Progenitor cell of endocrine pancreas (in vitro differentiated cells): ENCODE measurements at regions not wholly inside any gene's neighbourhood (a gene's known extent, or its start where the extent isn't known, plus 50 kb on each side); places are given as distances from the start of the nearest gene placed in this dataset.
"Not testable (repeated sequence)": the region's sequence is repeated elsewhere in the genome, so short reads cannot be mapped to it uniquely, and the experiment has no call there.

ENCODE experiments used
- DNase-seq: peaks from one replicate; pipeline ENCODE4 v3.0.0; 2021; ENCODE audit warnings: low spot score; ENCODE audit not compliant: unreplicated experiment
- H3K27ac Mint-ChIP-seq: 2 replicates; pipeline ENCODE4 v1.8.0; 2021; ENCODE audit warnings: mild to moderate bottlenecking, moderate library complexity, mixed read lengths
- H3K27me3 Mint-ChIP-seq: 2 replicates; pipeline ENCODE4 v1.8.0; 2021; ENCODE audit warnings: mixed read lengths
- H3K36me3 Mint-ChIP-seq: 2 replicates; pipeline ENCODE4 v1.8.0; 2022; ENCODE audit warnings: mixed read lengths; ENCODE audit not compliant: insufficient read depth
- H3K4me1 Mint-ChIP-seq: 2 replicates; pipeline ENCODE4 v1.8.0; 2021; ENCODE audit warnings: low read depth, mixed read lengths
- H3K4me3 Mint-ChIP-seq: 2 replicates; pipeline ENCODE4 v1.8.0; 2021; ENCODE audit warnings: low read depth, mild to moderate bottlenecking, moderate library complexity, mixed read lengths
- H3K9me3 Mint-ChIP-seq: 2 replicates; pipeline ENCODE4 v1.8.0; 2021; ENCODE audit warnings: low read depth, mixed read lengths
- CTCF ChIP-seq: fragments of 200-600 bp; sonication (generic); IDR thresholded peaks from one replicate; pipeline ENCODE4 v1.5.0; 2021; ENCODE audit warnings: antibody characterized with exemption, mild to moderate bottlenecking; ENCODE audit not compliant: unreplicated experiment

- not testable (repeated sequence) for H3K4me1 Mint-ChIP-seq, H3K27ac Mint-ChIP-seq, DNase-seq, H3K27me3 Mint-ChIP-seq, H3K36me3 Mint-ChIP-seq, H3K4me3 Mint-ChIP-seq
- peaks cover 42% of the 10 kb centered on the region for H3K9me3 Mint-ChIP-seq
Measured at GRCh38 chr6:104676679-104677078, 183.0 kb downstream of the HACE1 start.

GRCh38 chr6:104675161-104675560, 184.6 kb downstream of the HACE1 start:
- not testable (repeated sequence) for H3K4me3 Mint-ChIP-seq, H3K36me3 Mint-ChIP-seq, DNase-seq, H3K4me1 Mint-ChIP-seq, H3K27ac Mint-ChIP-seq, H3K27me3 Mint-ChIP-seq
- peaks cover 42% of the 10 kb centered on the region for H3K9me3 Mint-ChIP-seq

DNA sequence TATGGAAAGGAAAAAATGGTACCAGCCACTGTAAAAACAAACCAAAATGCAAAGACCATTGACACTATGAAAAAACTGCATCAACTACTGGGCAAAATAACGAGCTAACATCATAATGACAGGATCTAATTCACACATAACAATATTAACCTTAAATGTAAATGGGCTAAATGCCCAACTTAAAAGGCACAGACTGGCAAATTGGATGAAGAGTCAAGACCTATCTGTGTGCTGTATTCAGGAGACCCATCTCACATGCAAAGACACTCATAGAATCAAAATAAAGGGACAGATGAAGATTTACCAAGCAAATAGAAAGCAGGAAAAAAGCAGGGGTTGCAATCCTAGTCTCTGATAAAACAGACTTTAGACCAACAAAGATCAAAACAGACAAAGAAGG, 186.6 kb downstream of the HACE1 start:
- H3K9me3 Mint-ChIP-seq, result peaks cover 35% of the 10 kb centered on the region
- not testable (repeated sequence) for H3K36me3 Mint-ChIP-seq, H3K27me3 Mint-ChIP-seq, DNase-seq, H3K4me1 Mint-ChIP-seq, H3K4me3 Mint-ChIP-seq, H3K27ac Mint-ChIP-seq

- not testable (repeated sequence) for H3K36me3 Mint-ChIP-seq, H3K27ac Mint-ChIP-seq, H3K4me3 Mint-ChIP-seq, DNase-seq, H3K4me1 Mint-ChIP-seq, H3K27me3 Mint-ChIP-seq
- peaks cover 34% of the 10 kb centered on the region for H3K9me3 Mint-ChIP-seq
Measured at GRCh38 chr6:104671591-104671891, 188.2 kb downstream of the HACE1 start.

GRCh38 chr6:104670834-104671590, 188.7 kb downstream of the HACE1 start:
- H3K27me3 Mint-ChIP-seq, DNase-seq, H3K4me3 Mint-ChIP-seq, H3K4me1 Mint-ChIP-seq, H3K36me3 Mint-ChIP-seq, H3K27ac Mint-ChIP-seq: not testable (repeated sequence)
- H3K9me3 Mint-ChIP-seq, result peaks cover 34% of the 10 kb centered on the region

GRCh38 chr6:104669483-104669882, 190.2 kb downstream of the HACE1 start:
- DNase-seq, result no peak
- TF ChIP-seq CTCF, result no peak
- no peak overlapping the region for H3K4me3 Mint-ChIP-seq
- H3K9me3 Mint-ChIP-seq, result peaks cover 34% of the 10 kb centered on the region
- H3K36me3 Mint-ChIP-seq, result peaks cover 4% of the 10 kb centered on the region
- H3K27ac Mint-ChIP-seq, result no peak overlapping the region
- no peaks in the 10 kb centered on the region for H3K4me1 Mint-ChIP-seq
- H3K27me3 Mint-ChIP-seq, result no peaks in the 10 kb centered on the region

DNA sequence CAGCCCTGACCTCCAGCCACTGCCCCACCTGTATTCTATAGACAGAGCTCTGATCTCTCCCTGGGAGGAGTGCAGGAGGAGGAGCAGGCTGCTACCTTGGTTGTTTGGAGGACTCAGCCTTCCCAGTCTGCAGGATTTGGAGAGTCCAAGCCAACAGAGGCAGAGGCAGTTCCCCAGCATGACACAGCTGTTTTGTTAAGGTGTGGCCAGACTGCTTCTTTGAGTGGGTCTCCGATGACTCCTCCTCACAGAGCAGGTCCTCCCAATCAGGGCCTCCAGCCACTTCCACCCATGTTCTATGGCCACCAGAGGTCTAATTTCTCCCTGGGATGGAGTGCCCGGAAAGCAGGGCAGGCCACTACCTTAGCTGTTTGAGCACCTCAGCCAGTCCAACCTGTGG, 203.5 kb downstream of the HACE1 start:
- Mint-ChIP-seq H3K4me1 (no peaks in the 10 kb centered on the region), H3K36me3 (no peaks in the 10 kb centered on the region), H3K9me3 (peaks cover 2% of the 10 kb centered on the region), H3K4me3 (no peak overlapping the region), H3K27me3 (no peaks in the 10 kb centered on the region), H3K27ac (no peak overlapping the region)
- no peak for TF ChIP-seq CTCF
- no peak for DNase-seq

DNA sequence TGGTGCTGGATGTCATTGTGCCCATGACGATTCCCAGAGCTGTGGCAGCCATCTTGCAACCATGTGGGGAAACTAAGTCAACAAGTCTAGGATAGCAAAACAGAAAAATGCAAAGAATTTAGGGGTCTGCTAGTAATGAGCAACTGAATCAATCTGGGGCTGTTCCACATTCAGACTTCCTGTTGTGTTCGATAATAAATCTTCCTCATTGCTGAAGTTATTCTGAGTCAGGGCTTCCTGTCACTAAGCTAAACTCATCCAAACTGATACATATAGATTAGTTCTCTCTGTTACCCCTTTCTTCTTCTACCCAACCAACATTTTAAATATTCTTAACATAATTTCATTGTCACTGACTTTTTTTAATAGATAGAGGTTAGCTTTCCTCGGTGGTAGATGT, 205.9 kb downstream of the HACE1 start:
- Mint-ChIP-seq H3K27ac (no peak overlapping the region), H3K4me1 (no peaks in the 10 kb centered on the region), H3K27me3 (no peaks in the 10 kb centered on the region), H3K9me3 (peaks cover 2% of the 10 kb centered on the region), H3K4me3 (no peak overlapping the region), H3K36me3 (no peaks in the 10 kb centered on the region)
- TF ChIP-seq CTCF, result no peak
- DNase-seq, result no peak
